IPS-NIHi7 (cell line): ENCODE measurements at regions not wholly inside any gene's neighbourhood (a gene's known extent, or its start where the extent isn't known, plus 50 kb on each side); places are given as distances from the start of the nearest gene placed in this dataset.
"Not testable (repeated sequence)": the region's sequence is repeated elsewhere in the genome, so short reads cannot be mapped to it uniquely, and the experiment has no call there.

Source experiments
- DNase-seq: peaks from one replicate; pipeline ENCODE4 v3.0.0; 2012; ENCODE audit warnings: mixed read lengths; ENCODE audit errors: extremely low spot score

DNA sequence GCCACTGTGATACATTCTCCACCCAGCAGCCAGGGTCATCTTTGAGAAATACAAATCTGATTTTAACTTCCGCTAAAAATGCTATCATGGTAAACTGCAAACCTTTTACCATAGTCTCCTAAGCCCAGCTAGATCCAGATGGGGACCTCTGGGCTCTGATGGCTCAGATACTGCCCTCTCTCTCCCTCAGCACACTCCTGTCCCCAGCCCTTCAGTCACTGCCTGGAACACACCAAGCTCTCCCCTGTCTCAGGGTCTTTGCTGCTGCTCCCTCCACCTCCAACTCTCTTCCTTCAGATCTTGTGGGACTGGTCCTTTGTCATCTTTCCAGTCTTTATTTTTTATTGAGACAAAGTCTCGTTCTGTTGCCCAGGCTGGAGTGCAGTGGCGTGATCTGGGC is 65.1 kb downstream of the SPRY4 start:
- DNase-seq: no peak

DNA sequence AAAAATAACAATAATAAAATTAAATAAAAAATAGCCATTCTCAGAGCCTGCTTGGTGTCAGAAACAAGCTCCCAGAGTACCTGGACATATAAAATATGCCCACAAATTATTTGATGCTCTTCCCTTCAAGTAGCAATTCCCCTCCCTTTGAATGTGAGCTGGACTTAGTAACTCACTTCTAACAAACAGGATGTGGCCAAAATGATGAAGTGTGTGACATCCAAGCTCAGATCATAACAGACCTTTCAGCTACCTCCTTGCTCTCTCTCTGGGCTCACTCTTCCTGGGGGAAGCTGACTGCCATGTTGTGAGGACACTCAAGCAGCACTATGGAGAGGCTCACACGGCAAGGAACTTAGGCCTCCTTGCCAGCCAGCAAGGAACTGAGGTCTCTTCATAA is 69.0 kb downstream of the SPRY4 start:
- no peak for DNase-seq

- no peak for DNase-seq
These were observed 70.4 kb downstream of the SPRY4 start for GRCh38 chr5:142254431-142254830.

GRCh38 chr5:142253938-142254337 is 70.9 kb downstream of the SPRY4 start:
- no peak for DNase-seq

DNA sequence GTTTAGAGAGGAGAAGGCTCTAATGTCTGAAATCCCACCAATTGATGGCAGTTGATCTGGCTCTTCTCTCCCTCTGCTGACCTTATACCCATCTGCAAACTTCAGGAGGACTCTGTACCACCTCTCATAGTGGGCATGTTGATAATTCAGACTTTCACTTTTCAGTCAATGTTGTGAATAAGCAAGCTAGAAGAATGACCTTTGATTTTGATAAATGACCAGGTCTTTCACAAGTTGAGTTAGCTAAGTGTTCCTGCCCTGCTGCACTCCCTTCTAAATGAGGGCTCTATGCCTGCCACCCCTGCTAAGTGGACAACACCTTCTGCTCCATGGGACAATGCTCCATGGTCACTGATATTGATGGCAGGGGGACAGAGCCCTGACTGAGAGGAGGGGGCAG is 74.7 kb downstream of the SPRY4 start:
- DNase-seq: no peak

GRCh38 chr5:142248853-142249462 is 75.9 kb downstream of the SPRY4 start:
- DNase-seq: no peak

- DNase-seq: no peak
These were observed 78.6 kb downstream of the SPRY4 start for GRCh38 chr5:142246258-142246657.

DNA sequence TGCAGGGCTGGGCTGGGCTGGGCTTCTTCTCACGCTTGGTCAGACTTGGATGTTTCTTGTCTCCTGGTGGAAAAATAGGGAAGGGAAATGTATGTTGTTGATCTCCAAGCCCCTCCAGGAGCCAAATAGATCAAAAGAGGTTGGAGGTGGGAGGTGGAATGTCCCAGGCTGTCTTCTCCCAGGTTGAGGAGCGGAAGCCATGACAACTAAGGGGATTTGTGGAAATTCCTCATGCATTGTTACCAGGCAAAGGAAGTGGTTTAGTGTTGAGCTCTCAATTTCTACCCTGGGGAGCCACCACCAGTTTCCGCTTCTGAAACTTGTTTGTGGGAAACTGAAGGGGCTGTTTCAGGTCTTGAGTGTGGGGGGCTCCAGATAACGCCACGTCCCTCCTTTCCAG is 79.0 kb downstream of the SPRY4 start:
- DNase-seq: no peak

DNA sequence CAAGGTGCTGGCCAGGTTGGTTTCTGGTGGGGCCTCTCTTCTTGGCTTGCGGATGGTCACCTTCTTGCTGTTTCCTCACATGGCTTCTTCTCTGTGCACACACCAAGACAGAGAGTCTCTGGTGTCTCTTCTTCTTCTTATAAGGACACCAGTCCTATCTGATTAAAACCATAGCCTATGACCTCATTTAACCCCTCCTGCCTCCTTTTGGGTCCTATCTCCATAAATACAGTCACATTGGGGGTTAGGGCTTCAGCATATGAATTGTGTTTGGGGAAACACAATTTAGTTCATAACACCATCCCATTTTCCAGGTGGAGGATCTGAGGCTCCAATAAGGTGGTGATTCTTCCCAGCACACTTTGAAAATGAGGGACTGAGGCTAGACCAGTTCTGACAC is 80.4 kb downstream of the SPRY4 start:
- no peak for DNase-seq

DNA sequence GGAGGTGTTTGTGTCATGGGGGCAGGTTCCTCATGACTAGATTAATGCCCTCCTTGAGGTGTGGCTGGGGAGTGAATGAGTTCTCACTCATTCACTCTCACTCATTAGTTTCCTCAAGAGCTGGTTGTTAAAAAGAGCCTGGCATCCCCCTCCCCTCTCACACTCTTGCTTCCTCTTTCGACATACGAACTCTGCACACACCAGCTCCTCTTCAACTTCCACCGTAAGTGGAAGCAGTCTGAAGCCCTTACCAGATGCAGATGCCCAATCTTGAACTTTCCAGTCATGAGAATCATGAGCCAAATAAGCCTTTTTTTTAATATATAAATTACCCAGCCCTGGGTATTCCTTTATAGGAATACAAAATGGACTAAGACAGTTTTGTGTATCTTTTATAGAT is 82.5 kb downstream of the SPRY4 start:
- no peak for DNase-seq

GRCh38 chr5:142239394-142240159 is 85.2 kb downstream of the SPRY4 start:
- DNase-seq: no peak

GRCh38 chr5:142237707-142238106 is 87.1 kb downstream of the SPRY4 start:
- DNase-seq: no peak

GRCh38 chr5:142236673-142237290 is 88.0 kb downstream of the SPRY4 start:
- not testable (repeated sequence) for DNase-seq

DNA sequence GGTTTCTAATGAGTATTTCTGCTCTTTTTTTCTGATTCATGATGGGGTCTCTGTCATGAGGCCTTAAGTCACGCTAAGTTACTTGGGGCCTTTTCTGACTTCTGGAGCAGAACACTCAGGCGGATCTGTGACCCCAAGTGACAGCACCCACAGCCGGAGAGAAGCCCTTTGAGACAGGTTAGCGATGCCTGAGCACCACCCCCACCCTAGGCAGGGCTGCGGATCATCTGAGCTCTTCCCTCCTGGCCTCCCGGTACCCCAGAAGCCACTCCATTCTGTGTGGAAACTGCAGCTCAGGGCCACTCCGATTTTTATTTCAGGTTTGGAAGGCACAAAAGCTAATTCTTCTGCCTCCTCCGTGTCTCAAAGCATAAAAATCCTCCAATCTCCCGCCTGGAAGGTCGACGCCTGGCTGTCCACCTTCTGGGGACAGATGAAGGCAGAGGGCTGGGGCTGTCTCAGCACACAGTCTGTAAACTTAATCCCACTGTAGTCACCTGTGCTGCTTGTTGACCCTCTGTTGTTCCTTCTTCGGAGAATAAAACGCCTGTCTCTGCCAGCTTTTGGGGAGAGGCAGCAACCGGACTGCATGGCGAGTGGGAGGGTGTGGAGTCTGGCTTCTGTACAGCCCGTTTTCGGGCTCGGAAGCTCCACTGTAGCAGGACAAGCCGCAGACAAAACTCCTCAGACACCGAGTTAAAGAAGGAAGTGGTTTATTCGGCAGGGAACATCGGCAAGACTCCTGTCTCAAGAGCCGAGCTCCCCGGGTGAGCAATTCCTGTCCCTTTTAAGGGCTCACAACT is 88.8 kb downstream of the SPRY4 start:
- no peak for DNase-seq

- DNase-seq: peak; percentile 79
These were observed 89.6 kb downstream of the SPRY4 start for GRCh38 chr5:142235050-142235797.

DNA sequence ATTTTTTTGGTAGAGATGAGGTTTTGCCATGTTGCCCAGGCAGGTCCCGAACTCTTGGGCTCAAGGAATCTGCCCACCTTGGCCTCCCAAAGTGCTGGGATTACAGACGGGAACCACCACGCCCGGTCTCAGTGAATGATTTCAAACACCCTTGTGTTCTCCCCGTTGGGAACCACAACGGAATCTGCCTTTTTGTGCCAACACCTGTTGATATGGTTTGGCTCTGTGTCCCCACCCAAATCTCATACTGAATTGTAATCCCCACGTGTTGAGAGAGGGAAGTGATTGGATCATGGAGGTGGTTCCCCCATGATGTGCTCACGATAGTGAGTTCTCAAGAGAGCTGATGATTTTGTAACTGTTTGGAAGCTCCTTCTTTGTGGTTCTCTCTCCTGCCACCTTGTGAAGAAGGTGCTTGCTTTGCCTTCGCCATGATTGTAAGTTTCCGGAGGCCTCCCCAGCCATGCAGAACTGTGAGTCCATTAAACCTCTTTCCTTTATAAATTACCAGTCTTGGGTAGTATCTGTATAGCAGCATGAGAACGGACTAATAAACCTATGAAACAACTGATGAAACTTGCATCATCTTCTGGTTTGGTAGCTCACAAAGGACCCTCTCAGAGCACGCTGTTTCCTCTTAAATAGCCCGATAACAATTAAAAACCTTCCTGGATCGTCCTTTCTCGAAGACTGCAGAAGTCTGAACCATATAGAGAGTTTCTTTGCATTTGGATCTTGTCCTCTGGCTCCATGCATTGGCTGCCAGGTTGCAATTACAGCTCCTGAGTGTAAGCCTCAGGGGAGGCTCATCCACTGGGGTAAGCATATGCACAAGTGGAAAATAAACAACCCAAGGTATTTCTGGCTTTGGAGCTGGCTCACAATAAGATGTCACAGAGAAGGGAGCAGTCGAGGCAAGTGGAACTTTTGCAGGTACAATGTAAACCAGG is 91.5 kb downstream of the SPRY4 start:
- DNase-seq: no peak

DNA sequence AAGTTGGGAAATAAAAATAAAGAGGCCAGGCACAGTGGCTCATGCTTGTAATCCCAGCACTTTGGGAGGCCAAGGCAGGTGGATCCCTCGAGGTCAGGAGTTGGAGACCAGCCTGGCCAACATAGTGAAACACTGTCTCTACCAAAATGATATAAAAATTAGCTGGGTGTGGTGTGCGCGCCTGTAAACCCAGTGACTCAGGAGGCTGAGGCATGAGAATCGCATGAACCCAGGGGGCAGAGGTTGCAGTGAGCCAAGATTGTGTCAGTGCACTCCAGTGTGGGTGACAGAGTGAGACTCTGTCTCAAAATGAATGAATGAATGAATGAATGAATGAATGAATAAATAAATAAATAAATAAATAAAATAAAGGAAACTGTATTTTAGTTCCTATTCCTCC is 93.9 kb downstream of the SPRY4 start:
- not testable (repeated sequence) for DNase-seq

DNA sequence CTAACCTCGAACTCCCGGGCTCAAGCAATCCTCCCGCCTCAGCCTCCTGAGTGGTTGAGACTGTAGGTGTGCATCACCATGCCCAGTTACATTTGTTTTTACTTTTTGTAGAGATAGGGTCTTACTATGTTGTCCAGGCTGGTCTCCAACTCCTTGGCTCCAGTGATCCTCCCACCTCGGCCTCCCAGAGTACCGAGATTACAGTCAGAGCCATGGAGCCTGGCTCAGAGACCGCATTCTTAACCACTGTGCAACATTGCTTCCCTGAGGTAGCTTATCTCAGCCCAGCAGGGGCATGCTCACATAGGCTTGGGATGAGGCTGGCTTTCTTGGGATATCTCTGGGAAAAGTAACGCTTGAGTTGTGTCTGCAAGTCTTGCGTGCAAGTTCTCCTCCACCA is 99.7 kb downstream of the SPRY4 start:
- no peak for DNase-seq

DNA sequence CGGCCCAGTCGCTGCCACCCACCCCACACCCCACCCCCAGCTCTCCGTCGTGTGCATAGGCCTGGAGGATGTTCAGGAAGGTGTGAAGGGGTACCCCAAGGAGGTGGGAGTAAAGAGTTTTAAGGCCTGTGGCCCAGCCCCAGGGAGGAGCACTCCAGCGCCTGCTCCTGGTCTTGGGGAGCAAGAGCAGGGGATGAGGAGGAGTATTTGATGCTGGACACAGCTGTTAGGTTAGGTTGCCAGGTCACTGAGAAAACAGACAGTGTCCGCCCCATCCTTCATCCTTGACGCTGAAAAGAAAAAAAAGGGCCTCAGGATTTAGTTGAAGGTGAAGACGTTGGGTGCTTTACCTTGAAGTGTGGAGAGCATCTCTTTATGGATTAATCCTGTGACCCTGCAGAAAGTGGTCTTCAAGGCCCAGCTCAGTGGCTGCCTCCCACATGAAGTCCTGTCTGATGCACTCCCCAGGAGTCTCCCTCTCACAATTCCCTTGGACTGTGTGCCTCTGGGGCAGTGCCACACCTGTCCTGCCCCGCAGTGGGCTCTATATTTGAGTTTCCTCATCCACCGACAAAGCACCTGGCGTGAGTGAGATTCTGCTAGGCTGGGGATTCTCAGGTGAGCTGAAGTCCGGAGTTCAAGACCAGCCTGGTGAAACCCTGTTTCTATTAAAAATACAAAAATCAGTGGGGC is 101.8 kb downstream of the SPRY4 start:
- no peak for DNase-seq
